ENCODE measurements at regions not wholly inside any gene's neighbourhood (a gene's known extent, or its start where the extent isn't known, plus 50 kb on each side); places are given as distances from the start of the nearest gene placed in this dataset.

- Mint-ChIP-seq H3K4me1 (peaks cover 35% of the 10 kb centered on the region), H3K27me3 (ENCODE audit: low read depth, poor library complexity) (no peaks in the 10 kb centered on the region), H3K36me3 (ENCODE audit: low read depth) (no peaks in the 10 kb centered on the region), H3K27ac (peak overlapping the region; percentile 58), H3K9me3 (no peaks in the 10 kb centered on the region), H3K4me3 (no peak overlapping the region)
- DNase-seq: no peak
- no peak for TF ChIP-seq CTCF (IDR thresholded peaks at IDR 0.05)
Observed at GRCh38 chr15:62485170-62485720, 320.2 kb upstream of the C2CD4B start.

- no peaks in the 10 kb centered on the region for H3K27me3 Mint-ChIP-seq (ENCODE audit: low read depth, poor library complexity)
- peaks cover 29% of the 10 kb centered on the region for H3K4me1 Mint-ChIP-seq
- no peak overlapping the region for H3K4me3 Mint-ChIP-seq
- no peak for TF ChIP-seq CTCF (IDR thresholded peaks at IDR 0.05)
- H3K27ac Mint-ChIP-seq: no peak overlapping the region
- H3K36me3 Mint-ChIP-seq (ENCODE audit: low read depth): no peaks in the 10 kb centered on the region
- DNase-seq: no peak
- no peaks in the 10 kb centered on the region for H3K9me3 Mint-ChIP-seq
Observed at GRCh38 chr15:62486041-62486440, 321.0 kb upstream of the C2CD4B start.

- no peak for TF ChIP-seq CTCF (IDR thresholded peaks at IDR 0.05)
- H3K27me3 Mint-ChIP-seq (ENCODE audit: low read depth, poor library complexity): no peaks in the 10 kb centered on the region
- H3K4me1 Mint-ChIP-seq: peaks cover 39% of the 10 kb centered on the region
- H3K9me3 Mint-ChIP-seq: no peaks in the 10 kb centered on the region
- H3K4me3 Mint-ChIP-seq: no peak overlapping the region
- H3K27ac Mint-ChIP-seq: peak overlapping the region; percentile 53
- DNase-seq: no peak
- H3K36me3 Mint-ChIP-seq (ENCODE audit: low read depth): no peaks in the 10 kb centered on the region
Observed at GRCh38 chr15:62488387-62488786, 323.3 kb upstream of the C2CD4B start.

- no peaks in the 10 kb centered on the region for H3K9me3 Mint-ChIP-seq
- peaks cover 51% of the 10 kb centered on the region for H3K4me1 Mint-ChIP-seq
- no peaks in the 10 kb centered on the region for H3K36me3 Mint-ChIP-seq (ENCODE audit: low read depth)
- no peak for DNase-seq
- peaks cover 2% of the 10 kb centered on the region for H3K27me3 Mint-ChIP-seq (ENCODE audit: low read depth, poor library complexity)
- no peak for TF ChIP-seq CTCF (IDR thresholded peaks at IDR 0.05)
- H3K4me3 Mint-ChIP-seq: no peak overlapping the region
- H3K27ac Mint-ChIP-seq: no peak overlapping the region
Observed at GRCh38 chr15:62491642-62492041, 326.6 kb upstream of the C2CD4B start.

GRCh38 chr15:62492900-62493299 is 327.8 kb upstream of the C2CD4B start:
- Mint-ChIP-seq H3K27me3 (ENCODE audit: low read depth, poor library complexity) (peaks cover 2% of the 10 kb centered on the region), H3K36me3 (ENCODE audit: low read depth) (no peaks in the 10 kb centered on the region), H3K4me3 (peak overlapping the region; percentile 15), H3K27ac (peak overlapping the region; percentile 78), H3K9me3 (no peaks in the 10 kb centered on the region), H3K4me1 (peaks cover 60% of the 10 kb centered on the region)
- TF ChIP-seq CTCF (IDR thresholded peaks at IDR 0.05): no peak
- DNase-seq: no peak

- H3K4me1 Mint-ChIP-seq: peaks cover 70% of the 10 kb centered on the region
- TF ChIP-seq CTCF (IDR thresholded peaks at IDR 0.05): no peak
- H3K4me3 Mint-ChIP-seq: no peak overlapping the region
- H3K27ac Mint-ChIP-seq: peak overlapping the region; percentile 97
- no peak for DNase-seq
- H3K27me3 Mint-ChIP-seq (ENCODE audit: low read depth, poor library complexity): peaks cover 2% of the 10 kb centered on the region
- no peaks in the 10 kb centered on the region for H3K9me3 Mint-ChIP-seq
- H3K36me3 Mint-ChIP-seq (ENCODE audit: low read depth): no peaks in the 10 kb centered on the region
Observed at GRCh38 chr15:62494197-62494596, 329.1 kb upstream of the C2CD4B start.
